ENCODE measurements at regions not wholly inside any gene's neighbourhood (a gene's known extent, or its start where the extent isn't known, plus 50 kb on each side); places are given as distances from the start of the nearest gene placed in this dataset.

GRCh38 chr2:107414376-107414775 lies 412.3 kb upstream of the RGPD4 start:
- Histone ChIP-seq H2AFZ (ENCODE audit: low read length) (no peak overlapping the region), H2BK12ac (ENCODE audit: insufficient read length, low read depth, low read length) (no peak overlapping the region), H3K27ac (ENCODE audit: insufficient read length, low read depth, low read length) (no peak overlapping the region), H3K4ac (ENCODE audit: low read depth, low read length) (no peak overlapping the region), H3K27me3 (ENCODE audit: insufficient read depth, low read length) (no peaks in the 10 kb centered on the region), H4K20me1 (ENCODE audit: control insufficient read depth, insufficient read depth, insufficient read length) (no peaks in the 10 kb centered on the region), H2AK5ac (ENCODE audit: insufficient read length, low read length) (no peak overlapping the region), H4K8ac (replicated peaks; ENCODE audit: insufficient read length, low read depth, low read length) (no peak overlapping the region), H3K56ac (ENCODE audit: insufficient read length, low read depth, low read length) (no peak overlapping the region), H4K91ac (ENCODE audit: insufficient read length, low read depth, low read length) (no peak overlapping the region), H3K18ac (ENCODE audit: insufficient read length, low read depth, low read length) (no peak overlapping the region), H3K14ac (ENCODE audit: insufficient read depth, low read length) (no peak overlapping the region), H4K5ac (ENCODE audit: insufficient read length, low read depth, low read length) (no peak overlapping the region), H2BK15ac (ENCODE audit: low read depth, low read length) (no peak overlapping the region), H2BK5ac (ENCODE audit: insufficient read length, low read length) (no peak overlapping the region), H3K23ac (ENCODE audit: insufficient read length, low read depth, low read length) (no peak overlapping the region), H3K9ac (ENCODE audit: extremely low read depth, insufficient read length, low read length) (no peak overlapping the region), H3K79me2 (ENCODE audit: insufficient read depth, low read length) (no peaks in the 10 kb centered on the region), H3K79me1 (ENCODE audit: insufficient read depth, low read depth, low read length, poor library complexity, severe bottlenecking) (no peaks in the 10 kb centered on the region), H3T11ph (ENCODE audit: low read length) (no peak overlapping the region), H2BK120ac (ENCODE audit: low read depth, low read length, poor library complexity, severe bottlenecking) (no peak overlapping the region), H3K23me2 (ENCODE audit: insufficient read length, low read depth, low read length, poor library complexity, severe bottlenecking) (no peaks in the 10 kb centered on the region), H3K4me2 (ENCODE audit: insufficient read depth, insufficient read length, low read length) (no peak overlapping the region), H2BK20ac (ENCODE audit: low read depth, low read length, poor library complexity, severe bottlenecking) (no peak overlapping the region), H3K4me1 (ENCODE audit: insufficient read depth, low read length) (no peaks in the 10 kb centered on the region), H3K9me3 (ENCODE audit: control insufficient read depth, low read depth, low read length) (no peaks in the 10 kb centered on the region)
- Mint-ChIP-seq H3K4me1 (no peaks in the 10 kb centered on the region), H3K27ac (no peak overlapping the region), H3K4me3 (no peak overlapping the region), H3K27me3 (ENCODE audit: low read depth) (no peaks in the 10 kb centered on the region), H3K36me3 (ENCODE audit: insufficient read depth in 1 of 3, low read depth in 3 of 3) (no peaks in the 10 kb centered on the region), H3K9me3 (peaks cover 0 to 2% of the 10 kb centered on the region in 2 experiments; a peak in 3 of 5 replicates)
- no peak for TF ChIP-seq CTCF (conservative IDR thresholded peaks at IDR 0.05)
- no CpG with 5 or more reads among the region's 4 CpGs for WGBS (ENCODE audit: extremely low coverage, insufficient read length, low lambda C conversion rate)
- DNase-seq, result no peak

All from H9 (cell line).